ENCODE measurements at regions not wholly inside any gene's neighbourhood (a gene's known extent, or its start where the extent isn't known, plus 50 kb on each side); places are given as distances from the start of the nearest gene placed in this dataset.
A peak's percentile ranks its signal among the peaks of the same experiment; 100 is the strongest.

GRCh38 chr7:3154881-3155494, 111.3 kb upstream of the CARD11 start:
- TF ChIP-seq CTCF (IDR thresholded peaks at IDR 0.05; ENCODE audit: low read length) (peak; percentile 72), EZH2phosphoT487 (IDR thresholded peaks at IDR 0.05; ENCODE audit: low read length) (no peak)

Measured in MM.1S (cell line).